HG03457 (cell line): ENCODE measurements at regions not wholly inside any gene's neighbourhood (a gene's known extent, or its start where the extent isn't known, plus 50 kb on each side); places are given as distances from the start of the nearest gene placed in this dataset.

ENCODE experiments used
- ATAC-seq: cut with Tn5 transposase; IDR thresholded peaks from one replicate; pipeline ENCODE4 v1.9.1; 2021; ENCODE audit warnings: moderate number of reproducible peaks; ENCODE audit not compliant: unreplicated experiment

DNA sequence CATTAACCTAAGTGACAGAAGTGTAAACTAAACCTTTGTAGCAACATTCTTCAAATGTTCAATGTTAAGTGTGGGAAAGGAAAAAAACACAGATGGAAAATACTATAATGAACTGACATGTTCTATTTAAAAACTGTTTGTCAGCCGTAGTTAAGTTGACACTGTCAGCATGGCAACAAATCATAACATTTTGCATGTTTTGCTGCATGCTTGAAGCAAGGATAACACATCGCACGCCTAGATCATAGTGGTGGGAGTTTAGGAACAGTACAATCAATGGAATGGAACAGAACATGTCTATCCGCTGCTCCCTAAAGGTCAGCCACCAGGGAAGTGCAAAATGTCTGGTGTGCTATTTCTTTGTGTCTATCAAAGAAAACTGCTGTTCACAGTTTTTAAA lies 62.5 kb upstream of the ESRRG start:
- no peak for ATAC-seq

DNA sequence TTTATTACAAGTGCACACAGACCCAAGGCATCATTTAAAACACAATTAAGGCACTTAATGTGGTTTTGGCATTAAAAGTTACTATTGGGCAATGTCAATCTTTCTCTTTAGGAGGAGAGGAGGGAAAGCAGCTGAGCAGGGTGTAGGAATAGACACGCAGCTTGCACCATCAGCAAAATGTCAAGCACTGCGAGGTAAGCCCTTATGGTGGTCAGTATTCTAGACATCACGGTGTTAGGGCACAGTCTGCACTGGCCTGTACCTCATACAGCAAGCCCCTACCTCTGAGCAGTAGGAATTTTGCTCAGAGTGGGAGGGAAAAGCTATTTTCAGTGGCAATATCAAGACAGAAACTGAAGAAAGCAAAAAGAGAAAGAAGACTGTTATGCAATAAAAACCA lies 62.0 kb upstream of the ESRRG start:
- ATAC-seq = no peak

DNA sequence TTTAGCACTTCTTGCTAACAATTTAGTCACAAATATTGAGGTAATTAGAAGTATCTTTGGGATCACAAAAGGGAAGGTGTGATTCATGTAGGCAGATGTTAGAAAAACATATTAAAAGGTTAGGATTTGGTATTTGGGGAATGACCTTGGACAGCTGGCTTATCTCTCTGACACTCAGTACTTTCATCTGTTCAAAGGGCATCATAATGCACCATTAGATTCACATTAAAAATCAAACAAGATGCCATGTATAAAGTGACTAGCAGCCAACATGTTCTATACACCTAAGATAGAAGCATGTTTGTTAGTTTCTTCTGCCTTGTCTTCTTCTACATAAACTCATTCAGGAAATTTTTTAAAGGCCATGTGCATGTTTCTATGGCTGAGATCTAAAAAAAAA lies 56.5 kb upstream of the ESRRG start:
- no peak for ATAC-seq

DNA sequence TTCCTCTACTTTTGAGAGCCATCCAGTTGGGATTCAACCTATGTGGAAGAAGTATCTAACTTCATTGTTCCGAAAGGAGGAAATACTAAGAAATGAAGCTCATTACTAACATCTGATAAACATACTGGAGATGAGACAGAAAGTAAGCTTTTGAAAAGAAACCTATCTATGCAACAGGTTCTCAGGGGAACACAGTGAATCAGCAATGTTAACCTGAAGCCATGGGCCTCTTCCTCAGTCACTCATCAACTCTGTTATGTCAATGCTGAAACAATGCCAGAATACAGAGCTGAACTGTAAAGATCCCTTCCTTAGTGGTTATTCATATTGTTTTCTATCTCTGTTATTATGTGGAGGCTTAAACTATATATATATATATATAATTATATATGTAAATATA lies 55.5 kb upstream of the ESRRG start:
- no peak for ATAC-seq

DNA sequence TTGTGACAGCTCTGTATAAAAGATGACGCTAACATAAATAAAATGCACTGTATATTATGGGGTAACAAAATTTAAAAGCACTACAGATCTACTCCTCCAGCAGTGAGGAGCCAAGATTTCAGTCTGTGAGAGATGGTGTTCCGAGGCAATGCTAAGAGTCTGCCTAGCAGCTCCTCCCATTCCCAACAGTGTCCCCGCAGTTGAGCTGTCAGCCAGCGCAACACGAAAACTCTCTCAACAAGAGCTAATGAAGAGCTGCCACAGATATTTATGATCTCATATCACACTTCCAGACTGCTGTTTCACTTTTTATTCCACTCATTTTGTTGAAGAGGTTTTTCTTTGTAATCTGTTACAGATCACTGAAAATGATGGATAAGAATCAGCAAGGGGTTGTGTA lies 53.9 kb upstream of the ESRRG start:
- ATAC-seq = no peak
